ENCODE measurements at regions not wholly inside any gene's neighbourhood (a gene's known extent, or its start where the extent isn't known, plus 50 kb on each side); places are given as distances from the start of the nearest gene placed in this dataset.

DNA sequence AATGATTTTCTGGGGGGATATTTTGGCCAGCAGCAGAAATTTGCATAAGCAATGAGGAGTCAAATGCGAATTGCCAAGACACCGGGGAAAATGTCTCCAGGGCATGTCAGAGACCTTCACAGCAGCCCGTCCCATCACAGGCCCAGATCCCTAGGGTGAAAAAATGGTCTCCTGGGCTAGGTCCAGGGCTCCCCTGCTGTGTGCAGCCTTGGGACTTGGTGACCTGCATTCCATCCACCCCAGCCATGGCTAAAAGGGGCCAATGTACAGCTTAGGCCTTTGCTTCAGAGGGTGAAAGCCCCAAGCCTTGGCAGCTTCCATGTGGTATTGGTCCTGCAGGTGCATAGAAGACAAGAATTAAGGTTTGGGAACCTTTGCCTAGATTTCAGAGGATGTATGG lies 534.5 kb upstream of the MEF2C start:
- no peak for DNase-seq (ENCODE audit: low read depth)

DNA sequence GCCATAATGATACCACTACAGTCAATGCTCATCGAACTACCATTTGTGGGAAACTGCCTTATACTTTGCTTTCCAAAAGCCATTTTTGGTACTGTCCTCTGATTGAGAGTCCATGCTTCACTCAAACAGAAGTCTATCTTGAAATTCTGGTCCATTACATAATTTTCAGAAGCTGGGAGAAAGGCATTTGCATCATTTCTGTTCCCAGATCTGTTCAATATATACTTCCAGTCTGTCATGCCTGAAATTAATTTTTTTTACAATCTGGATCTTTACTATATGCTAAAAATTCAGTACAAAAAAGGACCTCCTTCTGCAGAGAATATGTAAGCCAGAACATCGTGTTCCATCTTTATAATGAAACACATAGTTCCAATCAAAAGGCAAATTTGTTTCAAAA lies 528.9 kb upstream of the MEF2C start:
- DNase-seq (ENCODE audit: low read depth): no peak

DNA sequence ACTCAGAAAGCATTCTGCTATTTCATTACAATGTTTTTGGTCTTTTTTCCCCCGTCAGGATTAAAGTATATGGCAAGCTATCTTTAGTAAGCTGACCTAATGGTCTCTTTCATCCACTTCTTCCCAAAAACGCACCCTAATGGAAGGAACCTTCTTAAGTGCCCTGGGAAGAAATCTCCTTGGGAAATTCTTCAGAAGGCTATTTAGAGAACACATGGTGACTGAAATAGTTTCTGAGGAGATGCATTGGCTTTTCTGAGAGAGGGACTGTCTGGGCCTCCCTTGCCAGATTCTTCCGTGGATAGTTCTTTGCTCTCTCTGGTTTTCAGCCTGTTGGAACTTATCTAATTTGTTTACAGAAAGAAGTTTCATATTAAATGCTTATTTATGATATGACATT lies 524.1 kb upstream of the MEF2C start:
- no peak for DNase-seq (ENCODE audit: low read depth)

DNA sequence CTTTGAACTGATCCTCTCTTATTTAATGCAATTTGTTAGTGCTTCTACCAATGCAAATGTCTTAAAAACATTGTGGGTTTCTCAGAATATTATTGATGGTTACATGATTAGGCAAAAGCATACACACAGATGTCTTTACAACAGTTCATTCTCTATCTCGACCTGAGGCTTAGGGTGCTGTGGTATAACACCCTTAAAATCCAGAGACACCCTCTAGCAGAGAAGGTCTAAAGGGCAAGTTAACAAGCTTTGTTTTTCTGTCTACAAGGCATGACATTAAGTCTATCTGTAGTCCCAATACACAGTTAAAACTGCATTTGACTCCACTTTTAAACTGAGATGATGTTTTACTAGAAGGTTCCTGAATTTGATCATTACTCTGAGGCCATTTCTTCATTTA lies 518.7 kb upstream of the MEF2C start:
- no peak for DNase-seq (ENCODE audit: low read depth)

DNA sequence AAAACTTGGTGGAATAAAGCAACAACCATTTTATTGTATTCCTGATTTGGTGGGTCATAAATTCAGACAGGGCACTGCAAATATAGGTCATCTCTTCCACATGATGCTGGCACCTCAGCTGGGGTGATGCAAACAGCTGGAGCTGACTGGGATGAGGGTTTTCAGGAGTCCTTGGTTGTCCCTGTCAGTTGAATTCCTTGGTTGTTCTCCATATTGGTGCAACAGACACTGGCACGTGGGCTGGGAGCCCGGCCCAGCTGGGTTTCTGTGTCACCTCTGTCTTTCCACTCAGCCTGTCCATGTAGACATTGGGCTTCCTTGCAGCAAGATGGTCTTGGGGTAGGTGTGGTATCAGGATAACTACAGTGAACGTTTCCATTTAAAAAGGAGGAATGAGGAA lies 518.0 kb upstream of the MEF2C start:
- no peak for DNase-seq (ENCODE audit: low read depth)

DNA sequence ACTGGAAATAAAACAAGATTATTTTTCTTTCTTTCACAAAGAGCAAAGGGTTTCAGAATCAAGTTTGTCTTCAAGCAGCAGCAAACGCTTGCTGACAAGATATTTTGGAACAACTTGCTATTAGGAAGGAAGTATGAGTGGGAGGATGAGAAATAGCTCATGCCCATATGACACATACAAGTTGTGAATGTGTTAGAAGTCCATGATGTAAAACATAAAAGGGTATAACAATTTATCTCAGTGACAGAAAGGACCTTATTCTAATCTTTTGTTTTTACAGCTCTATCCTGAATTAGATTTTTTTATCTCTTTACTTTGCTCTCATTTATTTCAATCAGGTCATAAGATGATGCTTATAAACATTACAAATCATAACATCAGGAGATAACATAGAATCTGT lies 516.6 kb upstream of the MEF2C start:
- DNase-seq (ENCODE audit: low read depth): no peak

DNA sequence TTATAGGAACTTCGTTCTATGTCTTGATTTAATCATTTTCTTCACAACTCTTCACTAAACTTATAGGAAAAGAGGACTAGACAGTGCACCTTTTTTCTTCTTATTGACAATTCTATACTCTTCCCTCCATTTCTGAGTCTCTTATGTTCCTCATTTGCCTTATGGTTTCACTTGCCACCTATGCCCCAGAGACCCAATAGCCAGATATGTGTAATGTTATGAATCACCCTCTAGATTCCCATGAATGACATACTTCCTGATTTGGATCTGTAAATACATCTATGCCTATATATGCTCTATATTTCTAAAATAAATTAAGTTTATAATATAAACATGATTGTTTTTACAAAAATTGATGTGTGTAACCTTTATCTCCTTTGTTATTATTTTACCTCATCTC lies 514.1 kb upstream of the MEF2C start:
- DNase-seq (ENCODE audit: low read depth): no peak

DNA sequence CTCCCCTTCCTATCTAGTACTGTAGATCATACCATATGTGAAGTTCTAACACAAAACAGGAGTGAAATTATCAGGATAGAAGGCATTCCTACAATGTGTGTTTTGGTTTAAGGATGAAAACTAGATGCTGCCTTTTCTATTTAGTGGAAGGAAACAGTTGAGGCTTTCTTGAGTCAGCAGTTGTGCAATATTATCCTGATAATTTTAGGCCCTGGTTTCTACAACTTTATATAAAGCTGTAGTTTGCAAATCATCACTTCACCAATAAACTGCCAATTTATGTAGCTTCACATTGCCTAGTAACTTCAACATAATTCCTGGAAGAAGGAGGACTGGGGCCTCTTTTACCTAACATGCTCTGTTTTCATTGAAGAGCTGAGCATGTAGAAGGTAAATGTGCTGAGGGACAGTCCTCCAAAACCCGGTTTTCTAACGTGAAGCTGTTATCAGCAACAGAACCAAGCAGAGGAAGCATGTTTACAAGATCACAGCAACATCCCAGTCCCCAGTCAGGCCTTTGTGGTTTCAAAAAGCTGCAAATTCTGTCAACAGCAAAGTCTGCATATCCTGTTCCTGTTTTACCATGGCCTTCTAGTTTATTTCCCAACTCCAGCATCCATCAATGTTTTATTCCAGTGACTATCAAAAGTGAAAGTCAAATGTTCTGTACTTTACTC lies 513.4 kb upstream of the MEF2C start:
- DNase-seq (ENCODE audit: low read depth): no peak

DNA sequence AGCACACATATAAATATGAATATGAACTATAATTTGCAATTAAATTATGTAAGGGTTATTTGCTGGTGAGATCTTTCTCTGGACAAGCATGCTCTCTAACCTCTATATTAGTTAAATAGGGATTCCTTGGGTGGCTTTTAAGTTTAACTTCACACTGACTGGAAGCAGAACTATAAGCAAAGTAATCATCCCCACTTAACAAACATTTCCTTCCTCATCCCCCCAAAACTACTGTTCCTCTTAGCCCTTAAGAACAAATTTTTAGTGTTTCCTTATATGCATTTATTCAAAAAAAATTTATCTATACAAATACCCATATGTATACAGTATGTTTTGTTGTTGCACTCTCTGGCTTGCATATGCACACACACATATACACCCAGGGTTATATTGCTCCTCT lies 512.1 kb upstream of the MEF2C start:
- no peak for DNase-seq (ENCODE audit: low read depth)

DNA sequence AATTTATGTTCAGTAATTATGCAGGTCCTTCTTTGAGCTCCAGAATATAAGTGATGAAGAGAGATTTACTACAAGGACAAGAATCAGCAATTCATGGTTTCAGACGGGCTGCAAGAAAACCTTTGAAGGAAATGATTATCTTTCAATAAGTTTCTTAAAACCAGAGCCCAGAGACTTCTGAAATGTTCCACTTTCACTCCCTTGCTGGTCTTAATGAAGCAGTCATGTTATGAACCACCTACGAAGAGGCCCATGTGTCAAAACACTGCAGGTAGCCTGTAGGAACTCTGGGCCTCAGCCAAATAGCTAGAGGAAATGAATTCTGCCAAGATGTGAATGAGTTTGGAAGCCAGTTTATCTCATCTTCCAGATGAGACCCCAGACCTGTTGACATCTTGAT lies 505.9 kb upstream of the MEF2C start:
- no peak for DNase-seq (ENCODE audit: low read depth)

DNA sequence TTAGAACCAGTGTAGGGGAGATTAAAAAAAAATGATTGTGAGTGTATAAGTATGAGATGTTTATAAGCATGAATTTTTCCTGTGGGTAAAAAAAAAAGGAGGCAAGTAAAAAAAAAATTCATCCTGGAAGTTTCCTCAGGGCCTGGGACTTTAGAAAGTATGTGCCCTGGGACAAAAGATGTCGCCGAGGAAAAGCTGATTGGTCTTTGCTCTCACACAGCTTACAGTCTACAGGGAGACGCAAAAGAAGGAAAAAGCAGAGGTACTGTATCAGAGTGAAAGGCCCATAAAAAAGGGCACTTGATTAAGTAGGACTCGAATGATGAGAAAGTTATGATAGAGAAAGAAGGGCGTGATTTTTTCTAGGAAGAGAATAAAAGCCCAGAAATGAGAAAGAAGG lies 501.4 kb upstream of the MEF2C start:
- DNase-seq (ENCODE audit: low read depth): no peak

DNA sequence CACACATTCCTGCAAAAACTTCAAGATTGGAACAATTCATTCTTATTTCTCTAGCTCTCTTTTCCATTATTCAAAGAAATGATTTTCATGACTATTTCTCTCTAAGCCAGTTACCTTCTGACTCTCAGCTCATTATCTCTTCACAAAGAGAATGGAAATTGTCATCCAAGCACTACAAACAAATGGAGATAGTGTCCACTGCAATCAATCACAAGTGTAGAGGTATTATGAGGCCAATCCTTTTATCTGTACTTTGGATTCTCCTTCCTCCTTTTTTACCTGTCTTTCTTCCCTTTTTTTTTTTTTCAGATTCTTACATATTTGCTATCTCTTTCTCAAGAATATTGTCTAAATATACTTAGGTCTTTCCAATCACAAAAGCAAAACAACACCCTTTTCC lies 497.7 kb upstream of the MEF2C start:
- DNase-seq (ENCODE audit: low read depth): no peak

DNA sequence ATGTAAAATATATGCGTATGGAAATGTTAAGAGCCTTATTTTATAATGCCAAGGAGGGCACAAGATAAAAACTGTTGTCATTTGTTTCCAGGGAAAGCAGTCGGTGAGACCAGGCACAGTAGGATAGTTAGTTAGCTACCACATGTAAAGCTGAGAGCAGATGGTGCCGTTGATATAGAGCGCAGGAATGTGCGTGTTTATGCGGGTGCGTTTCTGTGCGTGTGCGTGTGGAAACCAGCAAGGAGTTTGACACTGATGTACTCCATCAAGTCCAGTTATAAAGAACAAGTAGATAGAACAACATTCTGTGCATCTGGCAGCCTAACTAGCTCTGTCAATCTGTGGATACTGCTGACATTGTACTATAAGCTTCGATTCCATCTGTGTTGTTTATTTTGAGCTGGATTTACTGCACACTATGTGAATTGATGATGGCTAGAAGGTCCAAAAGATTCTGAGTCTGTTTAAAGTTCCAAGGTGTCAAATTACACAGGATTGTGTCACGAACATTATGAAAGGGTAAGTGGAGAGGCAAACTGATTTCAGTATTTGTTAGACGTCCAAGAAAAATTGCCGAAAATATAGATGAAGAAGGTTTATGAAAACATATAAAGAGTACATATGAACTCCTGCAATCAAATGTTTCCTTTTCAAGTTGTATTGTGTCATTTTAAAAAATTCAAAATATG lies 494.9 kb upstream of the MEF2C start:
- no peak for DNase-seq (ENCODE audit: low read depth)

DNA sequence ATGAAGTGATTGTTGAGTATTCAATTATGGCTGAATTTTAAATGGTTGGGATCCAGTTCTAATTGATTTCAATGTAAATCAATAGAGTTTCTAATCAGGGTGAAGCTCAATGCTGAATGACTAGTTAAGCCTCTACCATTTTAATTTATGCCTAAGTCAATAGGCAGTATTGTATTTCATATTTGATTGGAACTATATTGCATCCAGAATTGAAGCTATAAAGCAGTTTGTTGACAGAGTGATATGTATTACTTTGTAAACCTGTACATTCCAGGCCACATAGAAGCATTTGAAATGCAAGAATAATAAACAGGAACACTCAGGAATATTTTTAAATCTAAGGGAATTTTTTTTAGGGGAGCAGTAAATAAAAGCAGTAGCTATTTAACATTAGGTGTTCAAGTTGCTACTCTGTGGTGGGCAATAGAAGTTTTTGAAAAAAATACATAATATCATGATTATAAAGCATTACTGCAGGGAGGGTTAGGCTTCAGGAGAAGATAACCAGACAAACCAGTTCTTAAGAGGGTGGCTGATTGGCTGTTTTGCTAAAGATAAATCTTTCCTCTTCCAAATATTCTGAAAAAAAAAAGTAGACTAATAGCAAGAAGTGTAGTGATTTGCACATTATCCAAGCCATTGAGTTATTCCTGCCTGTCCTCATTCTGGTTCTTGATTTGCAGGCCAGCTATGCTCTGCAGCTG lies 492.0 kb upstream of the MEF2C start:
- DNase-seq (ENCODE audit: low read depth): no peak

DNA sequence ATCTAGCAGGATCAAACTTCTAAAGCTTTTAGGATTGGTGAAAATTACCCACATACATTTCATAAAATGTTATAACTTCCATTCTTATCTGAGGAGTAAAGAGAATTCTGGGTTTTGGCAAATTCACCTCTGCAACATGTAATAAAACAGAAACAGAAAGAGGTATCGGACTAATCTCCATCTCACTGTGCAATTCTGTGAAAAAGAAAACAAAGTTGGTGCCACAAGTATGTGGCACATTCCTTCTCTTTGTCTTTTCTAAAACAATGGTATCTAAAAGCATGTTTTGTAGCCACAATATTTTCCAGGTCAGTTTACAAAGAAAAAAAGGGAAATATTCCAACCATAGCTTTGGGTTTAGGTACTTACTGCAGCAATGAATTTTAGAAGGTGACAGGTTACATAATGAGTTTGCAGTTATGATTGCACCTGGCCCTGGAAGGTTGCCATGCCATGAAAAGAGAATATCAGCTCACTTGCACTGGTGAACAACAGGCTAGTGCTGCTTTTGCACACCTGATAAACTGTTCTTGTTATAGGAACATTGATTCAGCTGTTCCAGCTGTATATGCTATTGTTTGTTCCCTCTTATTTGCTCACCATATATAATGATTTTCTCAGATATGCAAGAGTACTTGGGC lies 491.3 kb upstream of the MEF2C start:
- DNase-seq (ENCODE audit: low read depth): no peak

DNA sequence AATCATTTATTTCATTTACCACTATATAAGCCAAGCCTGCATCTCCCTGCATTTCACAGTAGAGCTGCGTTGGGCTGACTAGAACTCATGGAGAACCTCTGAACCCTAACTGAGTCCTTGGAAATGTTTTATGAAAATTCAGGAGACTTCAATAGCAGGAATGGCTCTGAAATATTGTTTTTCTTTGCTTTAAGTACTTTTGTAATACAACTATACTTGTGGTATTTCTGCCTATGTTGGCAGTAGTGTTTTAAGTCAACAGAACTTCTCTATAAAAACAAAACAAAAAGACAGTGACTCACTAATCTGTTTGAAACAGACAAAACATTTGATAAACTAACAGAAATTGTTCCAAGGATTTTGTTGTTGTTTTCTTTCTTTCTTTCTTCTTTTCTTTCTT lies 489.2 kb upstream of the MEF2C start:
- no peak for DNase-seq (ENCODE audit: low read depth)

DNA sequence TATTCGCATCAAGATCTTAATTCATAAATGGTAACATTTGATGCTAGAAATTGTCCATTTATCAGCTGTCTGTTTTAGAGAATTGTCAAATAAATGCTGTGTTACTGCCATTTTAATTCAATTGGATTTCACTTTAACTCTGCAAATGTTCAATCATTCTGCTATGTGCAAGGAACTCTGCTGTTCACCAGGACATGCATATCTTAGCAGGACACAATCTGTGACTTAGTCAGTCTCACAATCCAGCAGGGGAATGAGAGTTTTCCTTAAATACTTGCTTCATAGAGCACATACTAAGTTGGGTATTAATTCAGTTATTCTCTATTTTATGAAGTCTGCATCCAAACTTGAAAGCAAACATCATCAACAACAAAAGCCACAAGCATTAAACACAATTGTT lies 488.7 kb upstream of the MEF2C start:
- no peak for DNase-seq (ENCODE audit: low read depth)

DNA sequence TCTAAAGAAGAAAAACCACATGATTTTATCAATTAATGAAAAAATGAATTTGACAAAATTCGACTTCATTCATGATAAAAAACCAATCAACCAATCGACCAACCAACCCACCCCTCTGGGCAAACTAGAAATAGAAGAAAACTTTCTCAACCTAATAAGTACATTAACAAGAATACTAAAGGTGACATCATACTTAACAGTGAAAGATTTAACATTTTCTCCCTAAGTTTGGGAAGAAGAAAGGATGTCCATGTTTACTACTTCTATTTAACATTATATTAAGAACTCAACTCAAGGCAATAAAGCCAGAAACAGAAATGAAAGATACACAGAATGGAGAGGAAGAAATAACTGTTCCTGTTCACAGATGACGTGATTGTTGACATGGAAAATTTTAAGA lies 476.1 kb upstream of the MEF2C start:
- no peak for DNase-seq (ENCODE audit: low read depth)

DNA sequence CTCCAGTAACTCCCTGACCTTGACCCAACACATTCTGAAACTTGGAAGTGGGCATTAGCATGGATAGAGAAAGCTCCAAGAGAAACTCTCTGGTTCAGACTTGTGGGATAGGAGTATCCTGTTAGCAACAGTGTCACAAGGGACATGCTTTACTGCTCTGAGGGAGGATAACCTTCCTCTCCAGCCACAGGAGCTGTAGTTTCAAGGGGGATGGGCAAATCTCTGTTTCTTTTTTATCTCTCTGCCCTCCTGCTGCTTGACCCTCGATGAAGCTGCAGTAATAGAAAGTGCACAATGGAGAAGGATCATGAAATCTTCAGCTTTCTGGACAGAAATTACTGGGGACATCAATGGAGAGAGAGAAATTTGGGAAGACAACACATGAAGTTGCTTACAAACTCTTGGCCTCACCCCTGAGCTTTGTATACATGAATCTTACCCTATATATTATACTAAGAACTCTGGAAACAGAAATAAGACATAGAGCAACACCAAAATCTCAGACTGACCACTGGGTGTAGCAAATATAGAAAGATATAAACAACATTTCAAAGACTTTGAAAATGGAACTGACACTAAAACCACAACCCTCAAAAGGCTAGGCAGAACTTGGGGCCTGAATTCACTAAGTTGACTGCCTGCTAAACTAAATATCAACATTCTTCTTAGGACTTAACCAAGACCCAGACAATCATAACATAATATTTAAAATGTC lies 471.0 kb upstream of the MEF2C start:
- no peak for DNase-seq (ENCODE audit: low read depth)

DNA sequence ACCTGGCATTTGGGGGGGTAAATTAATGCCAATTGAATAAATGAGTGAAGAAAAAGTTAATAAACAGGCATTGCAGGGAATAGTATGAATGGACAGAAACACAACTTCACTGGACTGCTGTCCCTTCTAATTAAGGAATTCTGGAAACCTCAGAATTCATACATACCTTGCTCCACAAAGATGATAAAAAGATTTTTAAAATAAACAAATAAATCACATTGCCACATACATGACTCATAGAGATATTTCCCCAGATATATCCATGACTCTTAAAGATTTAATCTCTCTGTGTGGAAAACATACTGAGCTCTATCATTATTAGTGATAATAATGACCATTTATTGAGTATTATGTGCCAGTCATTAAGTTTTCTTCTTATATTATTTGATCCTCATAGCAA lies 469.0 kb upstream of the MEF2C start:
- DNase-seq (ENCODE audit: low read depth): no peak

DNA sequence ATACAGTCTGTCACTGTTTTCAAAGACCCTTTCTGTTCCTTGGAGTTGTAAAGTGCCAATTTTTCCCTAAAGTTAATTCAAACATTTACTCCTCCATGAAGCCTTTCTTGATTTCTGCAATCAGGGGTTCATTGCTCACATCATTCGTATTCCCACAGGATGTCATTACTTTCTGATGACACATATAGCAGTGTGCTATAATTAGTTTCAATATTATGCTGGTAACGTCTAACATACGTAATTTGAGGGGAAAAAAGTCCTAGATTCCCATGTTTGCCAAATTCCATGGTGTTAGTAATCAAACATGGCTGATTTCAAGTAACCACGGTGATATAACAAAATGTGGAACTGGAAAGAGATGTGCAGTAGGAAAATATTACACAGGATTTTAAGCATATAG lies 468.2 kb upstream of the MEF2C start:
- no peak for DNase-seq (ENCODE audit: low read depth)

DNA sequence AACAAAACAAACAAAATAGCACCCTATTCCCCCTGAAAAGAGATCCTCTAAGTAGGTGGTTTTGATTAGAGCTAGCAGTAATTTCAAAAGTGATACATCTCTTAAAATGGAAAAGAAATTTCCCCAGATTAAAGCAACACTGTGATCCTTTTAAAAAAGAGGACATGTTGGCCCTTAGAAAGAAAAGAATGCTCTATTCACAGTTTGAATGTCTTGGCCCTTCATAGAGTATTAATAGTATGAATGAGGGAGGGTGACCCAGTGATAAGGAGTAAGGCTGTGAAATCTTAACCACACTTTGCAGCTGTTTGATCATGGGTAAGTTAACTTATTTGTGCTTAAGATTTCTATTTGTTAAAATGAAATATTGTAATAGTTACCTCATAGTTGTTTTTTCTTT lies 467.7 kb upstream of the MEF2C start:
- no peak for DNase-seq (ENCODE audit: low read depth)

Data from activated gamma-delta T cell treated with anti-CD3 and anti-CD28 coated beads, Interleukin-2, amount 50 U/mL, for 16 hours (primary cell).